GM18861 (cell line): ENCODE measurements at regions not wholly inside any gene's neighbourhood (a gene's known extent, or its start where the extent isn't known, plus 50 kb on each side); places are given as distances from the start of the nearest gene placed in this dataset.

Experiments used
- ATAC-seq: cut with Tn5 transposase; IDR thresholded peaks from one replicate; pipeline ENCODE4 v1.9.1; 2021; ENCODE audit not compliant: unreplicated experiment

GRCh38 chr12:97316321-97316720, 146.3 kb upstream of the RMST start:
- no peak for ATAC-seq

DNA sequence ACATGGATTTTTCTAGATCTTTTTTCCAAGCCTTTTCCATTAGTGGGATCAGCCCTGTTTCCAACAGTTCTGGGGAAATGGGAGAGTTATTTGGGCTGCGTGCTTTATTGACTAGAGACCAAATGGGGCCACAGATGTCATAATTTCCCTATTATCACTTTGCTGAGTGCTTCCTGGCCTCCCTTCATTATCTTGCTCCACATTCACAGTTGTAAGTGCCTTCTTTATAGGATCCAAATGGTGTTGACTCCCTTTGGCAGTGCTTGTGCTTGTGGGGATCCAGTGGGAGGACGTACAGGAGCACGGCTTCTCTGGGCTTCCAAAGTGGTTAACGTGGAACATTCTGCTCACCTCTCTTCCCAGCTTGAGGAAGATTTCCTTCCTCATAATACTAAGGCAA, 141.0 kb upstream of the RMST start:
- ATAC-seq, result no peak

GRCh38 chr12:97322388-97322787, 140.2 kb upstream of the RMST start:
- no peak for ATAC-seq

GRCh38 chr12:97323154-97323553, 139.4 kb upstream of the RMST start:
- no peak for ATAC-seq

- no peak for ATAC-seq
Measured at GRCh38 chr12:97324471-97324870, 138.1 kb upstream of the RMST start.

DNA sequence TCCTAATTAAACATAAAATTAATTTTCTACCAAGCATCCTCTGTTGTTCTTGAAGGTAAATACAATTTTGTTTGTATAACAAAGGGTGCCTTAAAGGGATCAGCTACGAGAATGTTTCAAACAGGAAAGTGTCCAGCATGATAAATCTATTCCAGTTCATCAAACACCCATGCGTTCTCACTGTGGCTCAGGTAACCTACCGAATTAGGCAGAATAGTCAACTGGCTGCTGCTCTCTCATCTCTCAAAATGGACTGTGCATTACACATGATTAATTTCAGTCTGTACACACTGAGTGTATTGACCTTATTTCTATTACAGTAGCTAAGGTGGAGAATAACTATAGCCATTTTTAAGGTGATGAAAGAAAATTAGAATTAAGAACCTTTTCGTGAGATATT, 127.5 kb upstream of the RMST start:
- ATAC-seq, result no peak

DNA sequence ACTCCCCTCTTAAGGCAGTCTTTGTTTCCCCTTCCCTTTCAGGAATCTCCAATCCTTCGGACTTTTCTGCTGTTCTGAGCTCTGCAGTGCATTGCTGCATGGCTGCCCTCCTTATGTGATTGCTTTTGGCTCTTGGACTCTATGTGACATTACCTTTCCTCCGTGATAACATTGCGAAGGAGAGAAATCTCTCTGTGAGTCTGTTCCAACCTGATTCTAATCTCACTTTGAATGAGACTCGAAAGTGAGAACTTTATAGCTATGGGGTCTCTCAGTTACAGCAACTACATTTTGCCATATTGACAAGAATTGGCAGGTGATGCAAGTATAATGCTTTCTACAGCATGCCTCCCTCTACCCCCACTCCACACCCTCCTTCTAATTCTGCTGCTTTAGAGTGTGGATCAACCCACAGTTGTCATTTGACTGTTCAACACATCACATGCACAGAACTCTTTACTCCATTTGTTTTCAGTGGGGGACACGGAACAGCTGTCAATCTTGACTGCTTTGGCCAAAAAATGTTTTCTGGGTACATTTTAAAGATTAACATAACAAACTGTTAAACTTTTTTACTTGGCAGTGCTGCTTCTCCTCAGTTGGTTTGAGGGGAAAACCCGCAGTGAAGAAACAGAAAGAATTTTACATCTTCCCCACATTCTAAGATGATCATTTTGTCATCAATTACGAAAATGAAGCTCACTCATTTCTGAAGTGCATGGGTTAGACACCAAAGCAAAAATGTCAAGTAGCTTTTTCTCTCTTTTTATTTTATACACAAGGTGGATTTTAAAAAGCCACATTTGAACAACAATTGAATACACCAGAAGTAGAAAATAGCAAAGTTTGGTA, 125.5 kb upstream of the RMST start:
- ATAC-seq, result no peak

DNA sequence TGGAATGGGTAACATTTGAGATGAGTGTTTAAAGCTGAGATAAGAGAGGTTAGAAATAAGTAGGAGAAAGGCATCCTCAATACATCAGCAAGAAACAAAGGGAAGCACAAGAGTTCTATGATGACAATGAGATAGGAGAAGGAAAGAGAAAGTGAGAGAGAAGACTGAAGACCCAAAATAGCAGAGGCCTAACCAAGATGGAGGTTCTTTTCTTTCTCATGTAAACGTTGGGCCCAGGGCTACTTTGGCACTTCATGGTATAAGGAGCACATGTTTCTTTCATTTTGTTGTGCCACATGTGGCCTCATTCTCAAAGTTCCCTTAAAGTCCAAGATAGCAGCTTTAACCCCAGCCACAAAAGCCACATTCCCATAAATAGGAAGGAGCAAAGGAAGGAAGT, 120.5 kb upstream of the RMST start:
- no peak for ATAC-seq

DNA sequence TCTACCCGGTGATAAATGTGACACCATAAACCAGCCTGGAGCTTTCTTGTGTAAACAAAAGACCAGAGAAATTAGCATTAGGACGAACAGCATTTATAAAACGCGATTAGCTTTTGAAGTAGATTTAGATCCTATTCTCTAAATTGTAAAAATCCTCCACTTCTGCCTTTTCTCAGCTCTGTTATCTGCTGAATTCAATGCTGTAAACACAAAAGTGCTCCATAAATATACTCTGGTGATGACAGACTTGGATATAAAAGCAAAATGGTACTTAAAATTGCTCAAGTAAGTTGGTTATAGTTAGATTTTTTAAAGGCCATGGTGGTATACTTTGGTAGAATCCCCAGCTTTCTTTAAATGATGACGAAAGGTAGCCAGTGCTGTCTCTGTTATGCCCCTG, 114.6 kb upstream of the RMST start:
- ATAC-seq, result no peak

DNA sequence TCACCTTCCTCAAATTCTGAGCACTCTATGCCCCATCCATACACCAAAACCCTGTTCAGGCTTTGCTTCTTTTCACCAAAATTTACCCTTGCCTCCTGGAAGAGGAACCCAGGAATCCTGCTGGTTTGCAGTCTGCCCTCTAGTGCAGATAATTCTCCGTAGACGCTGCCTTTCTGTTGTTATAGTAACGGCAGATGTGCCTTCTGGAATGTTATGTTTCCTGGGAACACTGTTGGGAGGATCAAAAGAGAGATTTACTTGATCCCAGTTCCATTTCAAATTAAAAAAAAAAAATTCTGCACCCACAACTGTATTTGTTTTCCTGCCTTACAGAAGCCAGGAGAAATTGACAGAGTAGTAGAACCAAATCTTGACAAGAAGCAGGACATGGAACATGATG, 104.2 kb upstream of the RMST start:
- no peak for ATAC-seq

DNA sequence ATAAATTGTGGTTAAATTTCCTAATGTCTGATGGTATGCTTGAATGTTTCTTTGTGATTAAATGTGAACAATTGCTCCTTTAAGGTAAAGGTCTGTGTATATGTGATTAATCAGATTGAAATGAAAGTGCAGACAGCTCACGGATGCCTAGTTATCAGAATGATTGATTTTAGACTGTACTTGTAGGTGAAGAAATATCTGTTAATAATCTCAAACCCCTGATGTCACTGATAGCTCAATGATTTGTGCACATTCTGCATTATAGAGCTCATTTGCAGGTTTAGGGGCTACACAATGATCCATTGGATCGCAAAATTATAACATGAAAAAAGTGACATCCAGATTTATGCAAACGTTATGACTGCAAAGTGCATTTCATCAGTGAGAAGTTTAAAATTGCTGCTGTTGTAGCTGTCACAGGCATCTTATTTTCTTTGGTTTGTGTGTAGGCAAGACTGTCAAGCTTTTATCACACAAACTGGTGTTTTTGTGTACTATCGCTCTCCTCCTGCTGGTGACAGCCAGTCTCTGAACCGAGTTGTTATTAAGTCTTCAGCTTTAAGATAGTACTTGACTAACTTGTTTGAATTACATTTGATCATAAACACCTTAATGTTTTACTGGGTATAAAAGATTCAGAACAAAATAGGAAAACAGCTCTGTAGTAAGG, 103.4 kb upstream of the RMST start:
- no peak for ATAC-seq

- no peak for ATAC-seq
Measured at GRCh38 chr12:97363693-97364092, 98.9 kb upstream of the RMST start.

DNA sequence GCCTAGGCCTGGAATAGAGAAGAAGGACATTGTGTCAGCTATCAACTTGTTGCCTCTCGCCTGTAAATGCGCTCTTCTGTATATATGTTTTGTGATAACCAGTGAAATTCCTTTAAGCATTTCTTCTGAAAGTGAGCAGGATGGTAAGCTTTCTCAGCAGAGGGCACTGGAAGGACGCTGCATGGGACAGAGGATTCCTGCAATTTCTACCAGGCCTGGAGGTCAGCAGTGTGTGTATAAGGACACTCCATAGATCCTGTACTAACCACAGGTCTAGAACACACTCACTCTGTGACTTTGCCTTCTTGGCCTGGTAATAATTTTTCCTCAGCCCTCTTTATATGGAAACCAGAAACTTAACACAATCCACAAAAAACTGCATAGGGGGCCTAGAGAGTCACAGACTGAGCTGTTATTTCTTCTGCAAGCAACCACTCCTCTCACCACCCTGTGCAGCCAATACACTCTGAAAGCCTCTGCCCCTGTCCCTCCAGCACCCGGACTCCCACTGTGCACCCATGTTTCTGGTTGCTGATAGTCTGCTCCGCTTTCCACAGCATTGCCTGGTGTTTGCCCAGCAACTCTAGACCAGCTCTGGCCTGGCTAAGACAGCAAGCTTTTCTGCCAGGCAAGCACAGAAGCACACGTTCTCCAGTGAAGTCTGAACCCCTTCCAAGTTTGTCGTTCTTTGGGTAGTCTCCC, 94.0 kb upstream of the RMST start:
- no peak for ATAC-seq

- no peak for ATAC-seq
Measured at GRCh38 chr12:97375310-97375709, 87.3 kb upstream of the RMST start.

- ATAC-seq, result no peak
Measured at GRCh38 chr12:97380440-97380839, 82.2 kb upstream of the RMST start.

GRCh38 chr12:97385121-97385520, 77.5 kb upstream of the RMST start:
- ATAC-seq, result no peak

- ATAC-seq, result no peak
Measured at GRCh38 chr12:97386133-97386581, 76.4 kb upstream of the RMST start.

DNA sequence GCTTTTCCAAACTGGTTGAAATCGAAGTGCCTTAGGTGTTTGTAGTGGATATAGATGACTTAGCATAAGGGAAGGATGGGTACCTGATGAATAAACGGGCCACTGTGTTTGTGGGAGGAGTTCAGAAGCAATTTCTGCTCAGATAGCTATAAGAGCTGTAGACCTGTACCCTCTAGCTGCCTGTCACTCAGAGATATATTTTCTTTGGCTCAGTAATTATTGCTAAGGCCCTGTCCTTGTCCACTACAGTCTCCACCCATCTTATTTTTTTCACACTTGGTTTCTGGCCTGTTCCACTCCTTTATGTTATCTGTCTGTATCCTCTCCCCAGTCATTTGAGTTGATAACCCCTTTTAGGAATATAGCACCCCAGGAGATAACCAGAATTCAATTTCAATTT, 74.8 kb upstream of the RMST start:
- no peak for ATAC-seq

DNA sequence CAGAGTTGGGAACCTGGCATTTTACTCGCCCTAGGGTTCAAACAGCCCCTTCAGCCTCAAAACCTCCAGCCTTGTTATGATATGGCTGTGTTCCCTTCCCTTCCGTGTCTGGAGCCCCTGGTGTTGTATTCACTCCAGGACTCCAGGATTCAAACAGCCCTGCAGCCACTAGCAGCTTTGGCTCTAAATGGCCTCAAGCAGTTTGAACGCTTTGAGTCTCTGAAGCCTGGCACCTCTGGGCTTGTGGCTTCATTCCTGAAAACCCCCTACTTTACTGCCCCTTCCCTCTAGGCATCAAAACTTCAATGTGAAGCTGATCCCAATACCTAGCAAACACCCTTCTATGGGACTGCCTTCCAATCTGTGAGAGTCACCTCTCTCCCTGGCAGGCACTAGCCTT, 67.9 kb upstream of the RMST start:
- ATAC-seq, result no peak

DNA sequence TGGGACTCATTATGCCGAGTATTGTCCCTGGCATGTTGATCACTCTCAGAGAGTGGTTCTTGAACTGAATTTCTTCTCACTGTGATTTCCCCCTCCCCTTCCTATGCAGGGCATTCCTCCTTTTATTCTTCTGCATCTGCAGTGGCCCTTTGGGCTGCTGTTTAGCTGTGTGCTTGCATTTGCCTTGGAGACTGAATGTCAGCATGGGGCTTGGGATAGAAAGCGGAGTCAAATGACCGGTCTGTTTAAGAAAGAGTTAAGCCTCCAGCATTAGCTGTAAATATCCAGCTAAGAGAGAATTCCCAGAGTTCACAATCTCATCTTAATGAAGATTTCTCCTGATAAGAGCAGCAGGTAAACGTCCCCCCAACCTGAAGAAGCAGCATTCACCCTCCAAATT, 65.6 kb upstream of the RMST start:
- ATAC-seq, result no peak

DNA sequence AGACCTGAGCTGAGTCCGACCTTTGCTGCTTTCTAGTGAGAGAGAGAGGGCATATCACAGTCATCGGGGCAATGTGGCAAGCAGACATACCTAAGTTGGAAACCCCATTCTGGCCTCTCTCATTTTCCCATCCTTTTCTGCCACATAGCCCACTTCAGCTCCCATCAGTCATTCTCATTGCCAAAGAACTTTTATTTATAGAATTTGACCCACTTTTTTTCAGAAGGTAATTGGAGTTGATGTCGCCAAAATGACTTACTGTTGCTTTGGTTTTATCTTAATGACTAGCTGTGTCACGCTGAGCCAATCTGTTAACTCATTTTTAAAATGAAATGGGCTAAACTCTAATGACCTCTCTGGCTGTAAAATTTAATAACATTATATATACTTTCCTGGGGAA, 63.9 kb upstream of the RMST start:
- ATAC-seq, result no peak

GRCh38 chr12:97404093-97404492, 58.5 kb upstream of the RMST start:
- ATAC-seq, result no peak
